SU-DHL-6 (cell line): ENCODE measurements at regions not wholly inside any gene's neighbourhood (a gene's known extent, or its start where the extent isn't known, plus 50 kb on each side); places are given as distances from the start of the nearest gene placed in this dataset.

Source experiments
- H2AFZ ChIP-seq: fragments of 200-600 bp; sonication (generic); 2 replicates; pipeline ENCODE4 v1.6.1; 2014; ENCODE audit warnings: low read depth, mild to moderate bottlenecking, moderate library complexity, mixed read lengths, antibody characterized with exemption, low read length; ENCODE audit not compliant: severe bottlenecking
- H3F3A ChIP-seq: fragments of 200-600 bp; shearing (Covaris generic); 2 replicates; pipeline ENCODE4 v1.6.0; 2016; ENCODE audit warnings: antibody characterized with exemption, mild to moderate bottlenecking; ENCODE audit not compliant: insufficient read depth
- H3K27ac ChIP-seq: fragments of 200-600 bp; sonication (generic); 2 replicates; pipeline ENCODE4 v1.5.1; 2016; ENCODE audit warnings: low read depth, mild to moderate bottlenecking, low read length, moderate library complexity, mixed read lengths
- H3K27me3 ChIP-seq: fragments of 200-600 bp; sonication (generic), shearing (Covaris generic); 2 replicates; pipeline ENCODE4 v1.6.0; 2014; ENCODE audit warnings: mild to moderate bottlenecking, low read length
- H3K36me3 ChIP-seq: fragments of 200-600 bp; sonication (generic); 2 replicates; pipeline ENCODE4 v1.6.1; 2014; ENCODE audit warnings: mild to moderate bottlenecking, low read length, mixed read lengths
- H3K4me2 ChIP-seq: fragments of 300-600, 200-600 bp; shearing (Covaris generic), sonication (generic); 2 replicates; pipeline ENCODE4 v1.6.0; 2014; ENCODE audit warnings: low read length, low read depth, mild to moderate bottlenecking; ENCODE audit not compliant: poor library complexity, severe bottlenecking
- H3K4me3 ChIP-seq: fragments of 200-600 bp; sonication (generic); 2 replicates; pipeline ENCODE4 v1.5.1; 2014; ENCODE audit warnings: antibody characterized with exemption, low read length, mild to moderate bottlenecking, mixed read lengths; ENCODE audit not compliant: insufficient read depth, poor library complexity, severe bottlenecking
- H3K79me2 ChIP-seq: fragments of 200-600 bp; sonication (generic); 2 replicates; pipeline ENCODE4 v1.6.1; 2014; ENCODE audit warnings: mild to moderate bottlenecking, low read length, moderate library complexity; ENCODE audit not compliant: insufficient read depth
- H3K9ac ChIP-seq: fragments of 200-600 bp; sonication (generic); 2 replicates; pipeline ENCODE4 v1.7.0; 2014; ENCODE audit warnings: mild to moderate bottlenecking, low read length
- H3K9me2 ChIP-seq: fragments of 200-600 bp; sonication (generic); replicated peaks from 2 replicates; pipeline ENCODE4 v1.6.1; 2014; ENCODE audit warnings: low read length; ENCODE audit not compliant: insufficient read depth
- H3K9me3 ChIP-seq: fragments of 200-600 bp; sonication (generic); 2 replicates; pipeline ENCODE4 v1.6.1; 2014; ENCODE audit warnings: low read length, mixed read lengths; ENCODE audit not compliant: insufficient read depth
- H4K20me1 ChIP-seq: fragments of 200-600 bp; sonication (generic); 2 replicates; pipeline ENCODE4 v1.6.1; 2014; ENCODE audit warnings: low read depth, mild to moderate bottlenecking, antibody characterized with exemption, low read length, moderate library complexity, mixed read lengths
- EZH2phosphoT487 ChIP-seq: fragments of 200-600 bp; sonication (generic), shearing (Covaris generic); conservative IDR thresholded peaks from 2 replicates; pipeline ENCODE4 v1.6.1; 2018; ENCODE audit warnings: mild to moderate bottlenecking, antibody characterized with exemption, low read length, moderate library complexity, mixed read lengths
- TF ChIP-seq, protein P1 (sequence below): fragments of 200-600 bp; sonication (generic); IDR thresholded peaks from one replicate; pipeline ENCODE4 v1.5.1; 2017; ENCODE audit warnings: antibody characterized with exemption, mild to moderate bottlenecking, low read length, moderate library complexity; ENCODE audit not compliant: insufficient read depth, poor library complexity, severe bottlenecking

DNA sequence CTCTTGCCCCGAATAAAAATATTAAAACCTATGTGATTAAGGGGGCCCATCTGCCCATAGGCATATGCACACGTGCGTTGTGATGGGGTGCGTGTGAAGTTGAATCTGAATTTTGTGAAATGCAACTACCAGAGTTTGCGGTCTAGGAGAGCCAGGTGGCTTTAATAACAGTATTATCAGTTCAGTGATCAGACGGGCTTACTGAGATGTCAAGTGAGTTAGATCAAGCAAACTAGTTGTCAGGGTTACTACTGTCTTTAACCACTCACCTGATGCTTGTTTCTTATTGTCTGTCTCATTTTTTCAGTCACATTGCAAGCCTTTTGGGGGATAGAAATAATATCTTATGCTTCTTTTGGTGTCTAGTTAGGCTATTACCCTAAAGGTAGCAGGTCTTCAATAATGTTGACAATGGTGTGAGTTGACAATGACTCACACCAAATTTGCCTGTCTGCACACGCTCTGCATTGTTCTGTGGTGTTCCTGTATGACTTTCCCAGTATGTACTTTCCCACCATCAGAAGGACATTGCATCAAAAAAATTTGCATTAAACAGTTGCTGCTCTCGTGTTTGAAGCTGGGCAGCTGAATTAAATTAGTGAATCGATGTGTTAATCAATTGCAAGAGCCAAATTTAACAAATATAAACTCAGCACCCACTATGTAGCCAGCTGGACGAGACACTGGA lies 103.1 kb upstream of the NAA20 start:
- no peaks in the 10 kb centered on the region for H3K27me3 ChIP-seq
- H3K4me2 ChIP-seq: no peak overlapping the region
- TF ChIP-seq EZH2phosphoT487: no peak
- TF ChIP-seq, protein P1, sequence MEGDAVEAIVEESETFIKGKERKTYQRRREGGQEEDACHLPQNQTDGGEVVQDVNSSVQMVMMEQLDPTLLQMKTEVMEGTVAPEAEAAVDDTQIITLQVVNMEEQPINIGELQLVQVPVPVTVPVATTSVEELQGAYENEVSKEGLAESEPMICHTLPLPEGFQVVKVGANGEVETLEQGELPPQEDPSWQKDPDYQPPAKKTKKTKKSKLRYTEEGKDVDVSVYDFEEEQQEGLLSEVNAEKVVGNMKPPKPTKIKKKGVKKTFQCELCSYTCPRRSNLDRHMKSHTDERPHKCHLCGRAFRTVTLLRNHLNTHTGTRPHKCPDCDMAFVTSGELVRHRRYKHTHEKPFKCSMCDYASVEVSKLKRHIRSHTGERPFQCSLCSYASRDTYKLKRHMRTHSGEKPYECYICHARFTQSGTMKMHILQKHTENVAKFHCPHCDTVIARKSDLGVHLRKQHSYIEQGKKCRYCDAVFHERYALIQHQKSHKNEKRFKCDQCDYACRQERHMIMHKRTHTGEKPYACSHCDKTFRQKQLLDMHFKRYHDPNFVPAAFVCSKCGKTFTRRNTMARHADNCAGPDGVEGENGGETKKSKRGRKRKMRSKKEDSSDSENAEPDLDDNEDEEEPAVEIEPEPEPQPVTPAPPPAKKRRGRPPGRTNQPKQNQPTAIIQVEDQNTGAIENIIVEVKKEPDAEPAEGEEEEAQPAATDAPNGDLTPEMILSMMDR: no peak
- no peak overlapping the region for H3K4me3 ChIP-seq
- H3K9me3 ChIP-seq: no peaks in the 10 kb centered on the region
- H3K36me3 ChIP-seq: no peaks in the 10 kb centered on the region
- no peaks in the 10 kb centered on the region for H4K20me1 ChIP-seq
- no peak overlapping the region for H3K9ac ChIP-seq
- H2AFZ ChIP-seq: no peak overlapping the region
- no peaks in the 10 kb centered on the region for H3K9me2 ChIP-seq
- H3F3A ChIP-seq: no peaks in the 10 kb centered on the region
- no peaks in the 10 kb centered on the region for H3K79me2 ChIP-seq
- no peak overlapping the region for H3K27ac ChIP-seq

DNA sequence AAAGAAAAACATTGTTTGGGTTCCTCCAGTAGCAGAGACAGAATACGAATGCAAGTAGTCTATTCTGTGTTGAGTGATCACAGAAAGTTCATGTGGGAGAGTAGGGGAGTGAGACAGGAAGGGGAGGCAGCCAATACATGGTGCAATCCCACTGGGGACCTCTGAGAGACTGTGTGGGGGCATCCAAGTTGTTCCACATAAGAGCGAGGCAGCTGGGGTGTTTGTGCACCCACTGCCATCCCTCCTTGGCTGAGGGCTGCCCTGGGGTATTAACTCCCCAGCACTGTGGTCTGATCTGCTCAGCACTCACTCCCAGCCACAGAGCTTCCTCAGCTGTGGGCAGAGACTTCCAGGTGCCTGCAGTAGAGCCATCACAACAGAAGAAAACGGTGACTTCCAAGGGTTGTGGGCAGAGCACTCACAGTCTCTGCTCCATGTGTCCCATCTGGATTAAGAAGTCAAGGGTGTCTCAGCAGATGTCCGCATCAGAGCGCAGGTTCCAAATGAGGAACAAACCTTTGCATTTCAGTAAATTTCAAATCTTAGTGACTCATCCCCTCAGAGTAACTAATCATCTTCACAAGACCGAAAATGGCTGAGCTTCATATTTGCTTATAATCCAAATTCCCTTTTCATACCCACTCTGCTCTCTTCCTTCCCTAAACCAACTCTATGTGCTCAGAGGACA lies 101.9 kb upstream of the NAA20 start:
- Histone ChIP-seq H3K9ac (no peak overlapping the region), H3K36me3 (no peaks in the 10 kb centered on the region), H3K27me3 (no peaks in the 10 kb centered on the region), H3K9me3 (no peaks in the 10 kb centered on the region), H2AFZ (no peak overlapping the region), H3K9me2 (no peaks in the 10 kb centered on the region), H4K20me1 (no peaks in the 10 kb centered on the region), H3K4me3 (no peak overlapping the region), H3K27ac (no peak overlapping the region), H3F3A (no peaks in the 10 kb centered on the region), H3K4me2 (no peak overlapping the region), H3K79me2 (no peaks in the 10 kb centered on the region)
- TF ChIP-seq, protein P1: no peak
- TF ChIP-seq EZH2phosphoT487: no peak

GRCh38 chr20:19916531-19917485 lies 100.4 kb upstream of the NAA20 start:
- TF ChIP-seq, protein P1: no peak
- no peak for TF ChIP-seq EZH2phosphoT487
- no peaks in the 10 kb centered on the region for H4K20me1 ChIP-seq
- no peaks in the 10 kb centered on the region for H3K9me2 ChIP-seq
- H3K27me3 ChIP-seq: no peaks in the 10 kb centered on the region
- H3K4me3 ChIP-seq: no peak overlapping the region
- H3K9me3 ChIP-seq: no peaks in the 10 kb centered on the region
- no peaks in the 10 kb centered on the region for H3K79me2 ChIP-seq
- no peaks in the 10 kb centered on the region for H3K36me3 ChIP-seq
- H3K9ac ChIP-seq: no peak overlapping the region
- H3F3A ChIP-seq: no peaks in the 10 kb centered on the region
- no peak overlapping the region for H3K4me2 ChIP-seq
- H2AFZ ChIP-seq: no peak overlapping the region
- H3K27ac ChIP-seq: no peak overlapping the region
